Mesodermal cell (in vitro differentiated cells): ENCODE measurements at regions not wholly inside any gene's neighbourhood (a gene's known extent, or its start where the extent isn't known, plus 50 kb on each side); places are given as distances from the start of the nearest gene placed in this dataset.
"Not testable (repeated sequence)": the region's sequence is repeated elsewhere in the genome, so short reads cannot be mapped to it uniquely, and the experiment has no call there.

Experiments
- H3K27ac ChIP-seq: 2 replicates; pipeline ENCODE4 v1.7.0; 2013; ENCODE audit warnings: mild to moderate bottlenecking, low read depth, low read length, moderate library complexity; ENCODE audit not compliant: severe bottlenecking
- H3K36me3 ChIP-seq: 2 replicates; pipeline ENCODE4 v1.7.1; 2013; ENCODE audit warnings: mild to moderate bottlenecking, low read length, moderate library complexity; ENCODE audit not compliant: control insufficient read depth, insufficient read depth
- H3K4me1 ChIP-seq: one replicate; pipeline ENCODE4 v1.7.1; 2013; ENCODE audit warnings: mild to moderate bottlenecking, low read length; ENCODE audit not compliant: insufficient read depth, control insufficient read depth, poor library complexity, severe bottlenecking
- H3K4me3 ChIP-seq: 2 replicates; pipeline ENCODE4 v1.7.0; 2013; ENCODE audit warnings: low read length, control low read depth, mild to moderate bottlenecking; ENCODE audit not compliant: insufficient read depth, poor library complexity, severe bottlenecking; ENCODE audit errors: extremely low read depth
- H3K9me3 ChIP-seq: 2 replicates; pipeline ENCODE4 v1.7.1; 2013; ENCODE audit warnings: mild to moderate bottlenecking, low read length, moderate library complexity; ENCODE audit not compliant: control insufficient read depth
- WGBS, 2 experiments: methylation state at CpG; one replicate each; pipeline ENCODE4 v1.1.5; 2013; ENCODE audit warnings: missing lambda C conversion rate in 2 of 2; ENCODE audit not compliant: insufficient coverage in 2 of 2; 5-methylcytosine and 5-hydroxymethylcytosine counted together

GRCh38 chr7:136424058-136424457 is 444.4 kb upstream of the CHRM2 start:
- Histone ChIP-seq H3K27ac (no peak overlapping the region), H3K36me3 (no peaks in the 10 kb centered on the region), H3K4me3 (no peak overlapping the region), H3K4me1 (no peaks in the 10 kb centered on the region), H3K9me3 (no peaks in the 10 kb centered on the region)

- H3K36me3 ChIP-seq, H3K4me3 ChIP-seq, H3K9me3 ChIP-seq, H3K27ac ChIP-seq, H3K4me1 ChIP-seq: not testable (repeated sequence)
- WGBS, 2 experiments: no CpG with 5 or more reads among the region's 21 CpGs
These were observed 442.6 kb upstream of the MTPN start for GRCh38 chr7:136419740-136420139.

- no peaks in the 10 kb centered on the region for H3K4me1 ChIP-seq
- no peak overlapping the region for H3K27ac ChIP-seq
- no peaks in the 10 kb centered on the region for H3K36me3 ChIP-seq
- 100% methylated on average over 2 of the region's 3 CpGs; no CpG with 5 or more reads in 1 of the 2 experiments for WGBS, 2 experiments
- no peaks in the 10 kb centered on the region for H3K9me3 ChIP-seq
- H3K4me3 ChIP-seq: no peak overlapping the region
These were observed 435.8 kb upstream of the MTPN start for GRCh38 chr7:136412952-136413351.

GRCh38 chr7:136405931-136406777 is 429.0 kb upstream of the MTPN start:
- no peak overlapping the region for H3K27ac ChIP-seq
- 36 to 54% methylated on average over 4 to 8 of the region's 17 CpGs for WGBS, 2 experiments

GRCh38 chr7:136403591-136403990 is 426.4 kb upstream of the MTPN start:
- Histone ChIP-seq H3K27ac (no peak overlapping the region), H3K9me3 (no peaks in the 10 kb centered on the region), H3K4me1 (no peaks in the 10 kb centered on the region), H3K36me3 (no peaks in the 10 kb centered on the region), H3K4me3 (no peak overlapping the region)
- 100% methylated on average over 1 to 3 of the region's 4 CpGs for whole genome bisulfite sequencing, 2 experiments

More at GRCh38 chr7:136405931-136406777, 429.0 kb upstream of the MTPN start:
- Histone ChIP-seq H3K4me1 (no peaks in the 10 kb centered on the region), H3K4me3 (no peak overlapping the region), H3K9me3 (no peaks in the 10 kb centered on the region), H3K36me3 (no peaks in the 10 kb centered on the region)

- H3K9me3 ChIP-seq: no peaks in the 10 kb centered on the region
- no peaks in the 10 kb centered on the region for H3K36me3 ChIP-seq
- H3K4me1 ChIP-seq: no peaks in the 10 kb centered on the region
- 60 to 76% methylated on average over 1 to 2 of the region's 5 CpGs for WGBS, 2 experiments
- no peak overlapping the region for H3K4me3 ChIP-seq
- H3K27ac ChIP-seq: no peak overlapping the region
These were observed 423.7 kb upstream of the MTPN start for GRCh38 chr7:136400877-136401276.

- no peak overlapping the region for H3K4me3 ChIP-seq
- no peaks in the 10 kb centered on the region for H3K36me3 ChIP-seq
- H3K27ac ChIP-seq: no peak overlapping the region
- H3K4me1 ChIP-seq: no peaks in the 10 kb centered on the region
- no peaks in the 10 kb centered on the region for H3K9me3 ChIP-seq
- WGBS, 2 experiments: 20 to 31% methylated on average over 1 to 2 of the region's 2 CpGs
These were observed 422.2 kb upstream of the MTPN start for GRCh38 chr7:136399385-136399784.

GRCh38 chr7:136392856-136393255 is 415.7 kb upstream of the MTPN start:
- Histone ChIP-seq H3K9me3 (no peaks in the 10 kb centered on the region), H3K27ac (no peak overlapping the region), H3K4me1 (no peaks in the 10 kb centered on the region), H3K4me3 (no peak overlapping the region), H3K36me3 (no peaks in the 10 kb centered on the region)
- 96 to 100% methylated on average over 2 of the region's 2 CpGs for WGBS, 2 experiments

- no peak overlapping the region for H3K4me3 ChIP-seq
- H3K36me3 ChIP-seq: no peaks in the 10 kb centered on the region
- no peak overlapping the region for H3K27ac ChIP-seq
- H3K4me1 ChIP-seq: no peaks in the 10 kb centered on the region
- 79 to 90% methylated on average over 5 of the region's 6 CpGs for WGBS, 2 experiments
- no peaks in the 10 kb centered on the region for H3K9me3 ChIP-seq
These were observed 414.2 kb upstream of the MTPN start for GRCh38 chr7:136391371-136391770.

GRCh38 chr7:136389933-136390332 is 412.8 kb upstream of the MTPN start:
- no peak overlapping the region for H3K4me3 ChIP-seq
- H3K4me1 ChIP-seq: no peaks in the 10 kb centered on the region
- H3K36me3 ChIP-seq: no peaks in the 10 kb centered on the region
- no peak overlapping the region for H3K27ac ChIP-seq
- no CpG with 5 or more reads among the region's 3 CpGs for WGBS, 2 experiments
- H3K9me3 ChIP-seq: no peaks in the 10 kb centered on the region

- Histone ChIP-seq H3K9me3 (no peaks in the 10 kb centered on the region), H3K36me3 (no peaks in the 10 kb centered on the region), H3K4me1 (no peaks in the 10 kb centered on the region), H3K4me3 (no peak overlapping the region), H3K27ac (no peak overlapping the region)
- 100% methylated on average over 1 of the region's 2 CpGs; no CpG with 5 or more reads in 1 of the 2 experiments for WGBS, 2 experiments
These were observed 409.7 kb upstream of the MTPN start for GRCh38 chr7:136386876-136387275.
